ENCODE measurements at regions not wholly inside any gene's neighbourhood (a gene's known extent, or its start where the extent isn't known, plus 50 kb on each side); places are given as distances from the start of the nearest gene placed in this dataset.

- TF ChIP-seq POLR2AphosphoS5 (IDR thresholded peaks at IDR 0.05; ENCODE audit: low read depth, low read length), result no peak
- TF ChIP-seq POLR2A (IDR thresholded peaks at IDR 0.05; ENCODE audit: low read depth, low read length), result no peak
- no peak for TF ChIP-seq TAF1 (IDR thresholded peaks at IDR 0.05; ENCODE audit: borderline replicate concordance, low read depth, low read length)
These were observed 415.7 kb upstream of the ESRRG start for GRCh38 chr1:217138799-217139466.

All from GM12892 (cell line).